LNCAP (cell line): ENCODE measurements at regions not wholly inside any gene's neighbourhood (a gene's known extent, or its start where the extent isn't known, plus 50 kb on each side); places are given as distances from the start of the nearest gene placed in this dataset.

Experiments
- TF ChIP-seq, protein P1 (sequence below): fragments of 450-650 bp; IDR thresholded peaks from 2 replicates; pipeline ENCODE4 v1.5.1; 2017; ENCODE audit warnings: mild to moderate bottlenecking

DNA sequence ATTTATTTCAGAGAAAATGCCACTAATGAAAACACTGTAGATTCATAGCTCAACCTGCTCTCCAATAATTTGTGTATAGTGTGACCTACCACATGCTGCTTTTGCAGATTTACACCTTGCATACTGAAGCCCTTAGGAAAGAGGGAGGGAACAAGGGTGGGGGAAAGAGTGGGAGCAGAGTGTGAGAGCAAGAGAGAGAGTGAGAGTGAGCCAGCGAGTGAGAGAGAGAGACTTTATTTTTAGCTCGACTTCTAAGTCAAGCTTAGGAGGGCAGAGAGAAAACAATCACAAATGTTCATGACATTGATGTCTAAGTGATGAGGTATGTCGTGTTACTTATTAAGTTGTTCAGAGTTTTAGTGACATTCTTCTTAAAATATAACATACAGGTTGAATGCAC lies 112.5 kb upstream of the HAND2 start:
- TF ChIP-seq, protein P1, sequence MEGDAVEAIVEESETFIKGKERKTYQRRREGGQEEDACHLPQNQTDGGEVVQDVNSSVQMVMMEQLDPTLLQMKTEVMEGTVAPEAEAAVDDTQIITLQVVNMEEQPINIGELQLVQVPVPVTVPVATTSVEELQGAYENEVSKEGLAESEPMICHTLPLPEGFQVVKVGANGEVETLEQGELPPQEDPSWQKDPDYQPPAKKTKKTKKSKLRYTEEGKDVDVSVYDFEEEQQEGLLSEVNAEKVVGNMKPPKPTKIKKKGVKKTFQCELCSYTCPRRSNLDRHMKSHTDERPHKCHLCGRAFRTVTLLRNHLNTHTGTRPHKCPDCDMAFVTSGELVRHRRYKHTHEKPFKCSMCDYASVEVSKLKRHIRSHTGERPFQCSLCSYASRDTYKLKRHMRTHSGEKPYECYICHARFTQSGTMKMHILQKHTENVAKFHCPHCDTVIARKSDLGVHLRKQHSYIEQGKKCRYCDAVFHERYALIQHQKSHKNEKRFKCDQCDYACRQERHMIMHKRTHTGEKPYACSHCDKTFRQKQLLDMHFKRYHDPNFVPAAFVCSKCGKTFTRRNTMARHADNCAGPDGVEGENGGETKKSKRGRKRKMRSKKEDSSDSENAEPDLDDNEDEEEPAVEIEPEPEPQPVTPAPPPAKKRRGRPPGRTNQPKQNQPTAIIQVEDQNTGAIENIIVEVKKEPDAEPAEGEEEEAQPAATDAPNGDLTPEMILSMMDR = no peak

DNA sequence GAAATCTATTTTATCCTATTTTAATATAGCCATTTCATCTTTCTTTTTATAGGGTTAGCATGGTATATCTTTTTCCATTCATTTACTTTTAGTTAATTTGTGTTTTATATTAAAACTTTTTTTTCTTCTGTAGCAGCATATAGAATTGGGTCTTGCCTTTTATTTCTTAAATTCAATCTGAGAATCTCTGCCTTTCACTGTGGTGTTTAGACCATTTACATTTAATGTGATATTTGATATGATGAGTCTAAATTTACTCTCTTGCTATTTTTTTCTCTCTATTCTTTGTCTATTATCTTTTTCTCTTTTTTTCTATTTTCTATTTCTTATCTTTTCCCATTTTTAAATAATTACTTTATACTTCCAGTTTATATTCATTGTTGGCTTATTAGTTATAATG lies 105.4 kb upstream of the HAND2 start:
- TF ChIP-seq, protein P1 = no peak

DNA sequence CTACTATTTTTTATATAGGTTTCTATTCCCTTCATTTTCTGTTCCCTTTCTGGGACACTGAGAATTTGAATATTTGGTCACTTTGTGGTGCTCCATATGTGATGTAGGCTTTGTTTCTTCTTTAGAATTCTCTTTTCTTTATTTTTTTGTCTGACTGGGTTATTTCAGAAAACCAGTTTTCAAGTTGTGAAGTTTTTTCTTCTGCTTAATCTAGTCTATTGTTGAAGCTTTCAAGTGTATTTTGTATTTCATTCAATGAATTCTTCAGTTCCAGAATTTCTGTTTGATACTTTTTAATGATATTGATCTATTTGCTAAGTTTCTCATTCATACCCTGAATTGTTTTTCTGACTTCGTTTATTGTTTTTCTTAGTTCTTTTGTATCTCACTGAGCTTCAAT lies 96.2 kb upstream of the HAND2 start:
- TF ChIP-seq, protein P1 = no peak

DNA sequence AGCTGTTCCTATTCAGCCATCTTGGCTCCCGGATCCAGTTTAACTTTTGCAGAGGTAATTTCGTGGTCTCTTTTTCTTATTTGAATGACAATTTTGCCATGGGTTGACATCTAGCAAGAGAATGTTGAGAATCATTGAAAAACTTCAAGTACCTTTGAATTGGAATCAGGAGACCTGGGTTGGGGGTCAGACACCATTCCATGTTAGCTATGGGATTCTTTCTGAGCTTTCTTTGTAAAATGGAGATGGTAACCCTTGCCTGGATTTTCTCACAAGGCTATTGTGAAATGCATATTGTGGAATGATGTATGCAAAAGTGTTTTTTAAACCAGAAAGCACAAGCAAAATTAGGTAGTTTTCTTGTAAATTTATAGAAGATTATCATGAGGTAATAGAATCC lies 79.1 kb upstream of the HAND2 start:
- TF ChIP-seq, protein P1 = no peak

DNA sequence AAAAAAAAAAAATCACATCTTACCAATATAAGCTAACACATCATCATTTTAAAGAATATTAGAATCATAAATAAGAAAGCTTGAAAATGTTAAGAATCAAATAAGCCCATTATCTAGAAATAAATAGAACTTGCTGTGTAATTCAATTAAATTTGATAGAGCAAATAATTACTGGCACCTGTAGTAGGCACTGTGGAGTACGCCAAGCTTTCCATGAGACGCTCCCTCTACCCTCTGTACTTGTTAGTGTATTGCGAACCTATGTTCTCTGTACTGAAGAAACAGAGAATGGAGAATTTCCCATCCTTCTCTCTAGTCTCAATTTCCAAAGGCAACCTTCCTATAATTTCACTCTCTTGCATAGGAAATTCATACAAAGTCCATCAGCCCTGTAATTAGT lies 61.7 kb upstream of the HAND2 start:
- TF ChIP-seq, protein P1 = peak; percentile 24; the same call in 1 of the 2 replicates

DNA sequence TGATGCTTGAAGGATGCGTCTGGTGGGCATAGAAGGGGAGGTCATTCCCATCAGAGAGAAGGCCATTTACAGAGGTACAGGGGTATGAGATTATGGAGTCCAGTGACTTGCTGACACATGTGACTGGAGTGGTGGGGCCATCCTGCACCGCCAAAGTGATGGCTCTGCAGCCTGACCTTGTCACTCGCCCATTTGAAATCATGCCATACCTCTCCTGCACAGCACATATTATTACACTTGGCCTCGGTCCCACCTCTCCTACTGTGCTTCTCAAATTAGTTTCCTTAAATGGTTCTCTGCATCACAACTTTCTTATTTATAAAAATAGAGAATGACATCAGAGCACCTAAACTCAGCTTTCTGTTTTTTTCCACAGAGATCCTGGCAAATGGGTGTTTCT lies 60.7 kb upstream of the HAND2 start:
- TF ChIP-seq, protein P1 = no peak

DNA sequence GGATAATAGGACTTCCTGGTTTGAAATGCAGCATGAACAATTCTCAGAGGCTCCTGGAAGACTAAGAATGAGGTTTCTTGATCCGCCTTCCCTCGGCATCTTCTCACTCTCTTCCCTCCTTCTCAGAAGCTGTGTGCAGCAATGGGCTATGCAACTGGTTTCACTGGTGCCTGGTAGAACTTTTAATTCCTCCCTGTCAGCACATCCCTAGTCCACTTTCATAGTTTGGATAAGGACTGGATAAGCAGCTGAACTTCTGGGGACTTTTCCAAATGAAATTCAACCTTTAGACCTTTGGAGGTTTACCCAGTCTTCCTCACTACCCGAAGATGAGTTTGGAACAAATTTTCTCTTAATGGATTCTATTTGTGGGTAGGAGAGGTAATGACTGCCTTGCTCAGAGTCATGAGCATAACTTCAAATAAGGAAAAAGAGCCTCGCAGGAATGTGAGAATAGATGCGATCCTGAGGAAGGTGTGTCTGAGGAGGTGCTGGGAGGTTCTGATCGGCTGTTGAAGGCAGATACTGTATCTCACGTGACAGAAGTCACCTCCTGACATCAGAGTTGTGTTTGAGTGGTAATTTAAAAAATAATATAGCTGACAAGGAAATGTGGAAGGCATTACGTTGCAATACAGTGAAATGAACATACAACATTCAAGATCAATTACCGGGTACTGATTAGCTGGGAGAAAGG lies 56.0 kb upstream of the HAND2 start:
- TF ChIP-seq, protein P1 = no peak

DNA sequence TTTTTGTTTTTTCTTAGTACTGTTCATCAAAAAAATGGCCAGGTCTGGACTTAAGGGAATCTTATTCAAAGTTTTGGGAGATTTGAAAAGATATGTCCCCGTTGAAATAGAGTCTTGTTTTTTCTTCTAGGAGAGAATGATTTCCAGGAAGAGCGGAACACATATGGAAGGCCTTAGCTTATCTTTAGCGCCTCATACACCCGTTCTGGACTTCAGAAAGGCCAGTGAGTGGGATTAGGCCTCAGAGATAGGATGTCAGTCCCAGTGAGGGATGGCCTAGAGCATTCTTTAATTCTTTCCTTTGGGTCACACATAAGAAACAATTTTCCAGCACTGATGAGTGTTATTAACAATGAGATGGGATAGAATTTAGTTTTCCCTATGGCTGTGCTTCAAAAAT lies 54.5 kb upstream of the HAND2 start:
- TF ChIP-seq, protein P1 = no peak
